ENCODE measurements at regions not wholly inside any gene's neighbourhood (a gene's known extent, or its start where the extent isn't known, plus 50 kb on each side); places are given as distances from the start of the nearest gene placed in this dataset.

DNA sequence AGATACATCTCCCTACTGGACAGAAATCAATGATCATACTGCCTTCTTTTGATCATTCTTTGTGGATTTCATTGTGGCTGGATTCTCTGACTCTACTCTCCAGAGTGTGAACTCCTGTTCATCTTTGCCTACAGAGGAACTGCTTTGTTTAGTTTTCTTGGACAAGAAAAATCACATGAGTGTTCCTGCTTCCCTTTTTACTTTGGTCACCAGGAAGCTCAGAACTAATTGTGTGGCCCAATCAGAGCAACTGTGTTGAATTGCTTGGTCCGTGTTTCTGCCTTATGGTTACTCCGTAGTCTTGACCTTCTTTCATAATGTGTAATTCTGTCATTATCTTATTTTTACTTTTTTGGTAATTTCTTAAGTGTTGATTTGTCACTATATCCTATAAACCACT, 97.0 kb downstream of the MAF start:
- no peak for TF ChIP-seq EZH2 (IDR thresholded peaks at IDR 0.05; ENCODE audit: borderline replicate concordance)
- TF ChIP-seq, protein P1, sequence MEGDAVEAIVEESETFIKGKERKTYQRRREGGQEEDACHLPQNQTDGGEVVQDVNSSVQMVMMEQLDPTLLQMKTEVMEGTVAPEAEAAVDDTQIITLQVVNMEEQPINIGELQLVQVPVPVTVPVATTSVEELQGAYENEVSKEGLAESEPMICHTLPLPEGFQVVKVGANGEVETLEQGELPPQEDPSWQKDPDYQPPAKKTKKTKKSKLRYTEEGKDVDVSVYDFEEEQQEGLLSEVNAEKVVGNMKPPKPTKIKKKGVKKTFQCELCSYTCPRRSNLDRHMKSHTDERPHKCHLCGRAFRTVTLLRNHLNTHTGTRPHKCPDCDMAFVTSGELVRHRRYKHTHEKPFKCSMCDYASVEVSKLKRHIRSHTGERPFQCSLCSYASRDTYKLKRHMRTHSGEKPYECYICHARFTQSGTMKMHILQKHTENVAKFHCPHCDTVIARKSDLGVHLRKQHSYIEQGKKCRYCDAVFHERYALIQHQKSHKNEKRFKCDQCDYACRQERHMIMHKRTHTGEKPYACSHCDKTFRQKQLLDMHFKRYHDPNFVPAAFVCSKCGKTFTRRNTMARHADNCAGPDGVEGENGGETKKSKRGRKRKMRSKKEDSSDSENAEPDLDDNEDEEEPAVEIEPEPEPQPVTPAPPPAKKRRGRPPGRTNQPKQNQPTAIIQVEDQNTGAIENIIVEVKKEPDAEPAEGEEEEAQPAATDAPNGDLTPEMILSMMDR (IDR thresholded peaks at IDR 0.05; ENCODE audit: poor library complexity): no peak
- no peak for TF ChIP-seq EZH2phosphoT487 (IDR thresholded peaks at IDR 0.05; ENCODE audit: low read depth, severe bottlenecking, unreplicated experiment)
